Keratinocyte (primary cell): ENCODE measurements at regions not wholly inside any gene's neighbourhood (a gene's known extent, or its start where the extent isn't known, plus 50 kb on each side); places are given as distances from the start of the nearest gene placed in this dataset.

Experiments used
- DNase-seq: peaks from one replicate; pipeline ENCODE4 v3.0.0-alpha.2; 2011; ENCODE audit warnings: low read depth, missing footprints, low spot score
- FAIRE-seq: peaks from 2 replicates; lab custom pipeline; 2011; peaks lifted over from hg19 to GRCh38; lab: Jason Lieb, UNC
- H2AFZ ChIP-seq: 2 replicates; pipeline ENCODE4 v1.6.0; 2012; ENCODE audit warnings: low read length, control low read depth, inconsistent platforms; ENCODE audit not compliant: control insufficient read depth
- H3K27ac ChIP-seq: 2 replicates; pipeline ENCODE4 v1.5.1; 2011; ENCODE audit warnings: low read length; ENCODE audit not compliant: control insufficient read depth, insufficient read depth
- H3K27me3 ChIP-seq: 3 replicates; pipeline ENCODE4 v1.6.0; 2011; ENCODE audit warnings: low read length; ENCODE audit not compliant: control insufficient read depth, insufficient read depth; ENCODE audit errors: extremely low read depth
- H3K36me3 ChIP-seq, 2 experiments: 2 replicates in 1 of 2; 3 replicates in 1 of 2; pipeline ENCODE4 v1.5.1; 2011; ENCODE audit warnings: low read length in 2 of 2, mild to moderate bottlenecking in 1 of 2; ENCODE audit not compliant: control insufficient read depth in 2 of 2, insufficient read depth in 2 of 2; ENCODE audit errors: extremely low read depth in 1 of 2
- H3K4me1 ChIP-seq: 3 replicates; pipeline ENCODE4 v1.5.1; 2011; ENCODE audit warnings: low read length; ENCODE audit not compliant: control insufficient read depth, insufficient read depth; ENCODE audit errors: extremely low read depth
- H3K4me2 ChIP-seq: 3 replicates; pipeline ENCODE4 v1.6.0; 2011; ENCODE audit warnings: low read depth, low read length; ENCODE audit not compliant: control insufficient read depth, insufficient read depth; ENCODE audit errors: extremely low read depth
- H3K4me3 ChIP-seq, 3 experiments: fragments of 200-600 bp in 1 of 3; sonication (generic) in 1 of 3; 2 replicates in 2 of 3; 3 replicates in 1 of 3; pipeline ENCODE4 v1.5.1; 2011 to 2016; ENCODE audit warnings: low read length in 3 of 3, mild to moderate bottlenecking in 3 of 3, control low read depth in 2 of 3, inconsistent platforms in 1 of 3, low read depth in 1 of 3, mixed read lengths in 1 of 3, mixed run types in 1 of 3, moderate library complexity in 1 of 3; ENCODE audit not compliant: control insufficient read depth in 2 of 3, insufficient read depth in 2 of 3; ENCODE audit errors: extremely low read depth in 1 of 3
- H3K79me2 ChIP-seq: 2 replicates; pipeline ENCODE4 v1.6.0; 2012; ENCODE audit warnings: low read length; ENCODE audit not compliant: control insufficient read depth, insufficient read depth
- H3K9ac ChIP-seq: 3 replicates; pipeline ENCODE4 v1.6.0; 2011; ENCODE audit warnings: low read length; ENCODE audit not compliant: control insufficient read depth, insufficient read depth; ENCODE audit errors: extremely low read depth
- H3K9me1 ChIP-seq: 3 replicates; pipeline ENCODE4 v1.6.0; 2011; ENCODE audit warnings: low read length; ENCODE audit not compliant: control insufficient read depth, insufficient read depth; ENCODE audit errors: extremely low read depth
- H3K9me3 ChIP-seq: 2 replicates; pipeline ENCODE4 v1.5.1; 2012; ENCODE audit warnings: low read depth, low read length; ENCODE audit not compliant: control insufficient read depth
- H4K20me1 ChIP-seq: 3 replicates; pipeline ENCODE4 v1.6.0; 2011; ENCODE audit warnings: low read length; ENCODE audit not compliant: control insufficient read depth, insufficient read depth; ENCODE audit errors: extremely low read depth
- EZH2 ChIP-seq: IDR thresholded peaks from one replicate; pipeline ENCODE4 v1.6.1; 2012; ENCODE audit warnings: inconsistent platforms, mild to moderate bottlenecking, low read length, moderate library complexity
- dilution Hi-C: fragments of 300-500 bp; cut with MboI; formaldehyde crosslinking; loops from one replicate; pipeline ENCODE4 v1.7.0; 2020; ENCODE audit warnings: low sequenced_read_pairs; ENCODE audit not compliant: extremely low pct_ligation_motif_present
- TF ChIP-seq, protein P1 (sequence below), 3 experiments: IDR thresholded peaks in 1 of 3; conservative IDR thresholded peaks in 1 of 3; optimal IDR thresholded peaks in 1 of 3; 2 replicates in 2 of 3; 3 replicates in 1 of 3; pipeline versions ENCODE3 to v1.5.1; 2011; ENCODE audit warnings: low read length in 3 of 3, mild to moderate bottlenecking in 3 of 3, moderate library complexity in 2 of 3, control low read depth in 1 of 3, inconsistent platforms in 1 of 3; ENCODE audit not compliant: insufficient read depth in 2 of 3; ENCODE audit errors: extremely low read depth in 1 of 3

DNA sequence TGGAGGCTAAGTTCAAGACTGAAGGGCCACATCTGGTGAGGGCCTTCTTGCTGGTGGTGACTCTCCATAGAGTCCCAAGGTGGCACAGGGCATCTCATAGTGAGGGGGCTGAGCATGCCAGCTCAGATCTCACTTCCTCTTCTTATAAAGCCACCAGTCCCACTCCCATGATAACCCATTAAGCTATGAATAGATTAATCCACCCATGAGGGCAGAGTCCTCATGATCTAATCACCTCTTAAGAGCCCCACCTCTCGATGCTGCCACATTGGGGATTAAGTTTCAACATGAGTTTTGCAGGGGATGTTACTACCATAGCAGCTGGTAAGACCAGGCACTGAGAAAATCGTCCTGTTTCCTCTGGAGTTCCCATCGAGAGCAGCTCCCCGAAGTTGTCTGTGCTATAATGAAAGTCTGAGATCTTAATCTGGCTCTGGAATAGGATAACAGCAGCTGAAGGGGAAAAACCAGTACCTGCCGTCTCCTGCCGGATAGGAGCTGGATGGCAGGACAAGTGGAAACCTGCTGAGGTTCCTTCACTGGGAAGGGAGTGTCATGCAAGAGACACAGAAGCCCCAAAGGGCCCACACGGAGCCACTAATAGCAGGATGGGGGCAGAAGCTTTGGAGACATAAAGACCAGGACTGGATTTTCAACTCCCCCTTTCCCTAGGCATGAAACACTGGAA lies 79.5 kb upstream of the EPHB3 start:
- Histone ChIP-seq H4K20me1 (no peaks in the 10 kb centered on the region), H3K4me1 (peaks cover 7% of the 10 kb centered on the region), H3K27ac (no peak overlapping the region), H3K4me2 (peak overlapping the region; percentile 72), H3K9me3 (no peaks in the 10 kb centered on the region), H3K36me3 (no peaks in the 10 kb centered on the region), H3K4me3 (no peak overlapping the region), H3K79me2 (no peaks in the 10 kb centered on the region), H3K27me3 (no peaks in the 10 kb centered on the region), H3K9me1 (no peaks in the 10 kb centered on the region), H2AFZ (no peak overlapping the region), H3K9ac (no peak overlapping the region)
- dilution Hi-C loops = no loop called here
- FAIRE-seq = no peak
- no peak for DNase-seq
- TF ChIP-seq, protein P1, sequence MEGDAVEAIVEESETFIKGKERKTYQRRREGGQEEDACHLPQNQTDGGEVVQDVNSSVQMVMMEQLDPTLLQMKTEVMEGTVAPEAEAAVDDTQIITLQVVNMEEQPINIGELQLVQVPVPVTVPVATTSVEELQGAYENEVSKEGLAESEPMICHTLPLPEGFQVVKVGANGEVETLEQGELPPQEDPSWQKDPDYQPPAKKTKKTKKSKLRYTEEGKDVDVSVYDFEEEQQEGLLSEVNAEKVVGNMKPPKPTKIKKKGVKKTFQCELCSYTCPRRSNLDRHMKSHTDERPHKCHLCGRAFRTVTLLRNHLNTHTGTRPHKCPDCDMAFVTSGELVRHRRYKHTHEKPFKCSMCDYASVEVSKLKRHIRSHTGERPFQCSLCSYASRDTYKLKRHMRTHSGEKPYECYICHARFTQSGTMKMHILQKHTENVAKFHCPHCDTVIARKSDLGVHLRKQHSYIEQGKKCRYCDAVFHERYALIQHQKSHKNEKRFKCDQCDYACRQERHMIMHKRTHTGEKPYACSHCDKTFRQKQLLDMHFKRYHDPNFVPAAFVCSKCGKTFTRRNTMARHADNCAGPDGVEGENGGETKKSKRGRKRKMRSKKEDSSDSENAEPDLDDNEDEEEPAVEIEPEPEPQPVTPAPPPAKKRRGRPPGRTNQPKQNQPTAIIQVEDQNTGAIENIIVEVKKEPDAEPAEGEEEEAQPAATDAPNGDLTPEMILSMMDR (optimal IDR thresholded peaks at IDR 0.05 in 1 of 3, IDR thresholded peaks at IDR 0.05 in 1 of 3, conservative IDR thresholded peaks at IDR 0.05 in 1 of 3; ENCODE audit: extremely low read depth in 1 of 3, insufficient read depth in 2 of 3, low read length in 3 of 3) = no peak
- TF ChIP-seq EZH2 = no peak

DNA sequence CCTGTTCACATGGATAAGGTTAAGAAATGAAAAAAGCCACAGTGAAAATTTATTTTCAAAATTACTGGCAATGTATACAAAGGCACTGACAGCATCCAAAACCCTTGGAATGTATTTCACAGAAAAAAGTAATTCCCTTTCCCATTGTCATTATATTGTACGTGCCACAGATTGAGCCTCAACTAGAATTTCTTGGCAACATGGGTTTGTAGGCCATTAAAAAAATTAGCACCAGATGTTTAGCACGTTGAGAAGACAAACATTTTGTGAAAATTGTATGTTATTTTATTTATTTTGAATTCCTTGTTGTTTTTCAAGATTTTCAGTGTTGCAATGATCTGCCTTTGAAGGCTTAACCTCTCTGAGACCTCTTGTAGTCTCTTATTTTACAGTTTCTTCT lies 76.3 kb upstream of the EPHB3 start:
- FAIRE-seq (no peak), DNase-seq (no peak)
- H3K27ac ChIP-seq = no peak overlapping the region
- TF ChIP-seq, protein P1 (optimal IDR thresholded peaks at IDR 0.05 in 1 of 3, IDR thresholded peaks at IDR 0.05 in 1 of 3, conservative IDR thresholded peaks at IDR 0.05 in 1 of 3; ENCODE audit: extremely low read depth in 1 of 3, insufficient read depth in 2 of 3, low read length in 3 of 3) = no peak
- no peak for TF ChIP-seq EZH2
- H3K4me3 ChIP-seq = no peak overlapping the region
- H3K27me3 ChIP-seq = peaks cover 11% of the 10 kb centered on the region
- H3K4me2 ChIP-seq = no peak overlapping the region
- no peaks in the 10 kb centered on the region for H4K20me1 ChIP-seq
- no peaks in the 10 kb centered on the region for H3K79me2 ChIP-seq
- H3K9me3 ChIP-seq = no peaks in the 10 kb centered on the region
- dilution Hi-C loops = no loop called here
- no peaks in the 10 kb centered on the region for H3K36me3 ChIP-seq
- no peaks in the 10 kb centered on the region for H3K9me1 ChIP-seq
- peaks cover 7% of the 10 kb centered on the region for H3K4me1 ChIP-seq
- H3K9ac ChIP-seq = no peak overlapping the region
- no peak overlapping the region for H2AFZ ChIP-seq
